Activated CD4-positive, alpha-beta T cell treated with anti-CD3 and anti-CD28 coated beads, Interleukin-2, Interleukin-4, amounts not matched to agents 100 ng/mL and 50 ng/mL, durations not matched to agents 16 hours and 8 hours (primary cell): ENCODE measurements at regions not wholly inside any gene's neighbourhood (a gene's known extent, or its start where the extent isn't known, plus 50 kb on each side); places are given as distances from the start of the nearest gene placed in this dataset.
"Not testable (repeated sequence)": the region's sequence is repeated elsewhere in the genome, so short reads cannot be mapped to it uniquely, and the experiment has no call there.

ENCODE experiments used
- DNase-seq: peaks from one replicate; pipeline ENCODE4 v3.0.0-alpha.2; 2020; ENCODE audit warnings: low spot score

DNA sequence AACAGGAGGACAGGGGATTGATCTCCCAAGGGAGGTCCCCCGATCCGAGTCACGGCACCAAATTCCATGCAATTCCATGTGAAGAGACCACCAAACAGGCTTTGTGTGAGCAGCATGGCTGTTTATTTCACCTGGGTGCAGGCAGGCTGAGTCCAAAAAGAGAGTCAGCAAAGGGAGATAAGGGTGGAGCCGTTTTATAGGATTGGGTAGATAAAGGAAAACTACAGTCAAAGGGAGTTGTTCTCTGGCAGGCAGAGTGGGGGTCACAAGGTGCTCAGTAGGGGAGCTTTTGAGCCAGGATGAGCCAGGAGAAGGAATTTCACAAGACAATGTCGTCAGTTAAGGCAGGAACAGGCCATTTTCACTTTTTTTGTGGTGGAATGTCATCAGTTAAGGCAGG, 752.7 kb downstream of the GALC start:
- not testable (repeated sequence) for DNase-seq

DNA sequence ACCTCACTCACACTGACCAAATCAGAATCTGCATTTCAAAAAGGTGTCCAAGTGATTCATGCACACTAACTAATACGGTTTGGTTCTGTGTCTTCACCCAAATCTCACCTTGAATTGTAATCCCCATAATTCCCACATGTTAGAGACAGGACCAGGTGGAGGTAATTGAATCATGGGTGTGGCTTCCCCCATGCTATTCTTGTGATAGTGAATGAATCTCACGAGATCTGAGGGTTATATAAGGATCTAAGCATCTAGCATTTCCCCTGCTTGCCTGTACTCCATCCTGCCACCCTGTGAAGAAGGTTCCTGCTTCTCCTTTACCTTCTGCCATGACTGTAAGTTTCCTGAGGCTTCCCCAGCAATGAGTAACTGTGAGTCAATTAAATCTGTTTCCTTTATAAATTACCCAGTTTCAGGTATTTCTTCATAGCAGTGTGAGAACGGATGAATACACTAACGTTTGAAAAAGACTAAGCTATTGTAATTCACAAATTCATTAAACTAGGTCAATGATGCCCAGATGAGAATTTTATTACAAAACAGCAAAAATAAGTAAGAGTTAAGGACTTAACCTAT, 759.1 kb downstream of the GALC start:
- DNase-seq, result no peak

DNA sequence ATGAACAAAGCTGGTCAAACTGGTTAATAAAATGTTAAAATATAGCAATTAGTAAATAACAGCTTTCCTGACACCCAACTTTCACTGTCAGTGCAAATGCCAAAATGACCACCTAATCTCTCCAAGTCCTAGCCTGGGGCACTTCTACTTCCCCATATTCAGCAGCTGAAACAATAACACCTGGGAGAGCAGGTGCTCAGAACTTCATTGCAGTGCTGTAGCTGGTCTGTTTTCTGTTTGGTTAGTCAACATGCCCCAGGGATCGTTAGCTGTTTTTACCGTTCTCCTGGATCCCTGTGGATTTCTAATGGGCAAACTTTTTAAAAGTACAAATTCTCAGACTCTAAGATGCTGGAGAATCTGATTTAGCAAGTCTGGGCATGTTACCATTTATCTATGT, 759.7 kb downstream of the GALC start:
- no peak for DNase-seq

DNA sequence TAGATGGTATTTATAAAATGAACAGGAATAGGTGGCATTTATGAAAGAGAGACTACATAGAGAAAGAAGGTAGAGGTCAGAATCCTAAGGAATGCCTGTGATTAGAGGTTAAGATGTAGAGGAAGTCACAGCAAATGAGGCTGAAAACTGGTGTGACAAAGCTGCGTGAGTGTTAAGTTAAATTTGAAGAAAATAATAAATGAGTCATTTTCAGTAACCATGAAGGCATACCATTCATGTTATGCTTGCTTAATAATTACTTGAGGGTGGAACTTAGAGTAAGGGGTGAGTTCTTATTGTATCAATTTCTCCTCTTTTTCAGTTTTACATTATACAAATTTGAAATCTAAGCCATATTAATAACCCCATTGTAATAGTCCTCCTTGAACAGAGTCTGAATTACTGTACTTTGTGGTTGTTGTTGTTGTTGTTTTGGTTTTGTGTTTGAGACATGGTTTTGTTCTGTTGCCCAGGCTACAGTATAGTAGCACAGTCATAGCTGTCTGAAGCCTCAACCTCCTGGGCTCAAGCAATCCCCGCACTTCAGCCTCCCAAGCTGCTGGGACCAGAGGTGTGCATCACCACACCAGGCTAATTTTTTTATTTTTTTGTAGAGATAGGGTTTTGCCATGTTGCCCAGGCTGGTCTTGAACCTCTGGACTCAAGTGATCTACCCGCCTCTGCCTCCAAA, 761.5 kb downstream of the GALC start:
- no peak for DNase-seq

DNA sequence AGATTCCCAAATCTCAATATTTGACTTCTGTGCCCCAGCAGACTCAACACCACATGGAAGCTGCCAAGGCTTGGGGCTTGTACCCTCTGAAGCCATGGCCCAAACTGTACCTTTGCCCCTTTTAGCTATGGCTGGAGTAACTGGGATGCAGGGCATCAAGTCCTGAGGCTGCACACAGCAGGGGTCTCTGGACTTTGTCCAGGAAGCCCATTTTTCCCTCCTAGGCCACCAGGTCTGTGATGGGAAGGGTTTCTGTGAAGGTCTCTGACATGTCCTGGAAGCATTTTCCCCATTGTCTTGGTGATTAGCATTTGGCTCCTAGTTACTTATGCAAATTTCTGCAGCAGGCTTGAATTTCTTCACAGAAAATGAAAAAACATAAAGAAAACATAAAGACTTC, 762.3 kb downstream of the GALC start:
- no peak for DNase-seq

DNA sequence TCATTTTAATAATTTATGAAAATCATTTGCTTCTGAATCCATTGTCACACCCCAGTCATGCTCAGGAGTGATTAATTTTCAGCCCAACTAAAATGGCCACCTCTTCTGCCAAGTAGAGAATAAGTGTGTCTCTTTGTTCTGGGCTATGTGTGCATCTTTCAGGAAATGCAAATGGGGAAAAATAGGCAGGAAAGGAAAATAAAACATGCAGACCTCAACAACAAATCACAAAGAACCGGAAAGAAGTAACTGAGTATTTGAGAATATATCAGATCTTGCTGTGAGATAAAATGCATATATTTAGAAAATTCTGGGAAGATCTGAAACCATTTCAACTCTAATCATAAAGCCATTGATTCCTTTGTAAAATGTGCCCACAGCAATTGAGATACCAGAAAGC, 763.9 kb downstream of the GALC start:
- DNase-seq, result no peak

DNA sequence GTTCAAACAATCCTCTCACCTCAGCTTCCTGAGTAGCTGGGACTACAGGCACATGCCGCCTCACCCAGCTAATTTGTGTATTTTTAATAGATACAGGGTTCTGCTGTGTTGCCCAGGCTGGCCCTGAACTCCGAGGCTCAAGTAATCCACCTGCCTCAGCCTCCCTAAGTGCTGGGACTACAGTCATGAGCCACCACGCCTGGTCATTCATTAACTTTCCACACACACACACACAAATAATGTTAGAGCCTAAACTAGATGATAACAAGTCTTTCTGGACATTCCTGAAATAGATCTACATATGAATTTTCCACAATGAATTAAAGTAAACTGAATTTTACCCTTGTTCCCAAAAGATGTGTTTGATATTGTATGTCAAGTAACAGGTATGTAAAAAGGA, 776.0 kb downstream of the GALC start:
- no peak for DNase-seq

DNA sequence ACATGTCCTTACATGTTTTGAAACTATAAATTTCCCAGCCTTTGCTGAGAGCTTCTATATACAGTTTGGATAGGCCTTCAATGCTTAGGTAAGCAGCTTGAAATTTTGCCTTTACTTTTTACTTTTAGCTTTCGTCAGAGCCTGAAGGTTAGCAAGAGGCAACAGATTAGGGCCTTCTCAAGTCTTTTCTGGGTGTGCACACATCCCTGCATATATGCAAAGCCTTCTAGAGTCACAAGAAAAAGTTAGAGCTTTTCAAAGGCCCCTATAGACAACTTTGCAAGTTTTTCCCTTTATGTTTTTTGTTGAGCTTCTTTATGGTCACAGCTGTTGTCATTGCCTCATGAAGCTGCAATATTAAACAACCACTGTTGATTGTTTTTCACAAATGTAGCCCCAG, 778.4 kb downstream of the GALC start:
- no peak for DNase-seq

DNA sequence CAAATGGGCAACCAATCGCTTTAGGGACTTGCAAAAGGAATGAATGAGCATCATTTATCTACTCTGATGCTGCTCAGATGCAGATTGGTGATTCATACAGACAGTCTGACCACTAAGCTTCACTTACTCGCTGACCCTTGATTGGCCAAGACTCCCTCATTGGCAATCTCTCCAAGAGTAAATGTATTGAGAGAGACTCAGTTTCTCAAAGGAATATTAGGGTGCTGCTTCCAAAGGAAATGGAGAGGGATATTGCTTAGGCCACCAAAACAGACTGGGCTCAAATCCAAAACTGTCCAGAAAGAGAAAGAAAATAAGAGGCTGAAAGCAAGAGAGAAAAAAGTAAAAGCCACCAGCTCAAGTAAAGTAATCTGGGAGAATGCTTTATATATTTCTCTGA, 785.2 kb downstream of the GALC start:
- no peak for DNase-seq

DNA sequence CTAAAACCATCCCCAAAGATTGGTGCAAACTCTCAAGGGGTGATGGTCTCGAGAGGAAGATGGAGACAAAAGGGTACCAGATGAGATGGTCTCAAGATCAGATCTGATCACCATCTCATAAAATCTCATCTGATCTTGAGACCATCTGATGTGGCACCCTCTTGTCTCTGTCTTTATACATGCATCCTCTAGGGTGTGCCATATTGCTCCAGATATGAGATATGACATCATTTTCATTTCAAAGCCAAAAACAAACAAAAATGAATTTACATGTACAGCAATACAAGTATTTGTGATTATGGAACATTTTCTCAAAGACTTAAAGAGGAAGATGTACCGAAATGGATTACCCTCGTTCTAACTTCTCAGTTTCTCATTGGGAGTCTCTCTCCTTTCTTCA, 787.2 kb downstream of the GALC start:
- no peak for DNase-seq

DNA sequence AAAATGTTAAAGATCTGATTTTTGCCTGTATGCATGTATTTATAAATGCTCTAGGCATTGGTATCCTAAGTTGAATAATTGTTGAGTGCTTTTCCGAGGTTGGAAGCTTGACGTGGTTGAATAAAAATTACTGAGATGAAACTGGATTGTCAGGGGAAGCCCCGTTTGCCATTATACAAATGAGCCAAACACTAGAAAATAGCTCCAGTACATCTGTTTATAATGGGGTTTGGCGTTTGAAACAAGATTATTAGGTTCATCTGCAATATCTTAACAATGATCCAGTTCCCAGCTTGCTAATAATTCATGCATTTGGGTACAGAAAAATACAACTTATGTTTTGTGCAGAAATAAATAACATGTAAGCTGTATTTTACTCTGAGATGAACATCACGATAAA, 789.6 kb downstream of the GALC start:
- no peak for DNase-seq

DNA sequence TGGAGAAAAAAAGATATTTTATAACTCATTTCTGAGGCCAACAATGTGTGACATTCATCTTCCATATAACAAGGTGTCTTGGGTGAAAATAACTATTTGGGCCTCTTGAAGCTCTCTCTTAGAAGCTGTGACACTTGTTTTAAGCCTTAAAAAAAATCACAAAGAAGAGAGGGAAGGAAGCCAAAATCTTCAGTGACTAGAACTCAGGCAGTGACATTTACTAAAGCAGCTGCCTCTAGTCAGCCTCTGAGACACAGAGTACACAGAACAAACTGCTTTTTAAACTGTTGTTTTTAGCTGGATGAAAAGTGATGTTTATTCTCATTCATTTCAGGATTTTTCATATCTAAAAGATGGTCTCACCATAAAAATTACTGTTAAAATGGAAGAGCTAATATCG, 793.6 kb downstream of the GALC start:
- no peak for DNase-seq

DNA sequence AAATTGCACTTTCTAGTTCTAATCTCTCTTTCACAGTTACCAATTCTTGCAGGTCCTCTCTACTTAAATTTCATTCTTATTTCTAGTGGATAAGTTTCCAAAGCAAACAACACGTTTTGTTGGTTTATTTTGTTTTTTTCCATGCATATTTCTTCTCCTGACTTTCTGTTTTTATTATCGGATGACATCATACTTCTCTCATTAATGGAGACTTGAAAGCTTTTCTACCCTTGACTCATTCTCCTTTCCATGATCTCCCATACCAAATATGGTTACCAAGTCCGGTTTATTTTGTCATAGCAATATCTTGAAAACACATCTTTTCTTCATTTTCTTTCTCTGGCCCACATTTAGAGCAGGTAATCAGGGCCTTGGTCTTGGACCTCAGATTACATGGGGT, 796.5 kb downstream of the GALC start:
- DNase-seq, result no peak

DNA sequence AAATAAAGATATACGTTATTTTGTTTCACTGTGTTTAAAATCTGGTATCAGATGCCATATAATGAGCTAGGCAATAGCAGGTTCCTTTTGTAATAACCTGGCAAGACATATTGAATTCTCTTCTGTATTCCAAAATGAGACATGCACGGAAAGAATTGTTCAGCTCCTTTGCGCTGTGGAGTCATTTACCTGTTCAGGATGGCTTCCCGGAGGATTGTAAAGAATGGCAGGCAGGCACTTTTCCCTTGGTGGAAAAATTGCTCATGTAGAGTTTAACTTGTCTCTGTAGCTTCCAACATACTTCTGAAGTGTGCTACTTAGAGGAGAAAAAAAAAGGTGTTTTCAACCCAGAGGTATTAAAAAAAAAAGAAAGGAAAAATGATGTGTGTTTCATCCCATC, 805.2 kb downstream of the GALC start:
- no peak for DNase-seq

DNA sequence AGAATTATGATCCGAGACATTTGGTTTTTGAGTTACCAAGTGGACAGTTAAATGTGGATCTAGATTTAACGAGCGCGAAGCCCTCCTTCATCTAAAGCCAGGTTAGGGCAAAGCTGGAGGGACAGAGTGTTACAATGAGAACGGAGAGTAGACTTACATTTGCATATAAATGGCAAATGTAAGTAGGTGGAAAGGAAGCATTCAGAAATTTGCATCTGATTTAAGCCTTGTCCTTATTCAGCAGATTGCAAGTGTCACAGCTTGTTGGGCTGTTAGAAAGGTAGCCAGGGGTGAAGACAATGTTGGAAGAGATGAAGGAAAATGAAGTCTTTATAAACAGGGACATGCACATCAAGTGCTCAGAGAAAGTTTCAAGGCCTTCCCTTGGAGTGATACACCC, 806.2 kb downstream of the GALC start:
- no peak for DNase-seq

DNA sequence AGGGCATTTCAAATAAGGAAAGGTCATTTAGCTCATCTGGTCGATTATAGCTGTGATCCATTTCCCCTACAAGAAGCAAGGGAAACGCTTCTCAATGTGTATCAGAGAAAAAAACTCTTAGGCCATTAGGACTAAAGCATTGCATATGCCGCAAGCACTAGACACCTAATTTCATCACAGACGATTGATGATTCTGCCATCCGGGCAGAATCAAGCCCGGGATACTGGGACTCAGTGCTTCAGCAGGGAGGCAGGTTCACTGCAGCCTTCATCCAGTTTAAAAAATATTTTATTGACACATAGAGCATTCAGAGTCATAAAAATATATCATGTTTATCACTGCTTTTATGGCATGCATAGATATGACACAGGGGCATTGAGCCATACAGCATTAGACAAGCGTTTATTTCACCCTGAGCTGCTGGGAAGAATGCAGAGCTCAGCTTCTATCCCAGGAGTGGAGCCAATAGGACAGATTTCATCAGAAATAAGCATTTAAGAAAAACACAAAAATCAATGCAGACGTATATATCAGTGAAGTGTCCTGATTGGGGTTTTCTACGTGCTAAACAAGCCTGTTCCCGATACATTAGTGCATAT, 806.9 kb downstream of the GALC start:
- no peak for DNase-seq

DNA sequence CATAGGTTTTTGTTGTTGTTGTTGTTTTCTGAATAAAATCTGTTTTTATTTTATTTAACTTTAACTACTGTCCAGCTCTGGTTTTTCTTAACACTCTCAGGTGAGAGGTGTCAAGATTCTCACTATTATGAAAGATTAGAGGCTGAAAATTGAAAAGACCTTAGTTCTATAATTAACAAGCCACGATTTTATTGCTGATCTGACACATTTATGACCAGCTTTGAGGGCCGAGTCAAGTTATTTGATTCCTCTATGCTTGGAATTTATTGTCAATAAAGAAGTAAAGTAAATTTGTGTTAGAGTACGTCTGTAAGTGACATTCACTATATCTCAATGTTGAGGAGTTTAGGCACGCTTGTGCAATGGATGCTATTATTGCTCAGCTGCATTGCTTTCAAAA, 808.8 kb downstream of the GALC start:
- DNase-seq, result no peak

DNA sequence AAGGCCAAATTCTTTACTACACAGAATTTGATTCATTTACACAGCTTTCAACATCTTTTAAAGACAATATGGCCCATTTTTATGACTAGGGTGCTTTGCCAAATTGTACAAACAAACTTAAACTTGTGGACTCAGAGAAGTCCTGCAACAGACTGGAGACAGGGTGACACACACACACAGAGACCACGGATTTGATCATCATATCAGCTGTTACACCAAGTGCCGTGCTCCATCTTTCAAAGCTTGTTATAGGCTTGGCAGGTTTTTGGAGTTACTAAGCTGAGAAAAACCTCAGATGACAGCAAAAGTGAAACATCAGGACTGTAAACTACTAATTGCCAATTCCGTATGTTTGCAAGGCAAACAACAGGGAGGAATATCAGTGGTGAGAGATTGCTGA, 811.7 kb downstream of the GALC start:
- no peak for DNase-seq

DNA sequence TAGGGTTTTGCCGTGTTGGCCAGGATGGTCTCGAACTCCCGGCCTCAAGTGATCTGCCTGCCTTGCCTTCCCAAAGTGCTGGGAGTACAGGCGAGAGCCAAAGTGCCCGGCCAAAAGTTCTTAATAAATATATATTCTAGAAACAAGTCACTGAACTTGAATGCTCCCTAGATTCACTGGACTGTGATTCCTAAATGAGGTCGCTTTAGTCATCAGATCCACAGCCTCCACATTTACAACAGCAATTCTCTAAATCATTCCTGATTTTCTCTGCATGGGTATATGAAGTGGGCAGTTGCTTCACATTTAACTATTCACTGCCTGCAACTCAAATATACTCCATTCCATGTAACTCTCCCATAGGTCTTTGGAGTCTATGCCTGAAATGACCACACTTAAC, 813.0 kb downstream of the GALC start:
- DNase-seq, result no peak

DNA sequence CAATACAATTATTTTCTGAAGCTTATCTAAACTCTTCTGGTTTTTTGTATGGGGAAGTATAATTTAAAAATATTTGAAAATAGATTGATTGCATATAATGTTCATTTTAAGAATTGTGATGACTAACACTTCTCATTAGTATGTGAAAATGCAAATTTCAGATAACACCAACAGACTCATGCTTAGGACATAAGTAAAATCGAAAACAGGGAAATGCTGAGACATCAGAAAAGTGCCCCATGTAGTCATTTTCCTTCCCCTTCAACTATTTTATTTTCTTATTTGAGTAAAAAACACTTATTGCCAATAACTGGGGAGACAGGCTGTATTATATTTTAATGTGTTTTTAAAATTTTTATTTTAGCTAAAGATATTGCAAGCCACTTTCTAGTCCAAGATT, 814.7 kb downstream of the GALC start:
- DNase-seq, result no peak

DNA sequence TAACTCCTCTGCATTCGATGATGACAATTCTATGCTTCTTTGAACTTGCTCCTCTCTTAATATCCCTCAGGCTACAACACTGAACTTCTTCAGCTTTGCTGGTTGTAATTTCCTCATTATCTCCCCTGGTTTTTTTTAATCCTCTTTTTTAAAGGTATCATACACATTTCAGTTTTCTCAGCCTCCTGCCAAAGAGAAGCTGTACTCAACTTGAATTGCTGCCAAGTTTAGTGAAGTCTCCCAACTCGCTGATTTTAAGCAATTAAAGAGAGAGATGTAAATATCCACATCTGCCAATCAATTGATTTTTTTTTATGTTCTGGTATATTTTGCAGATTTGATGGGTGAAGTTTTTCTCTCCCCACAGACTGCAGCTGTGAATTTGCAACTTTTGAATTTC, 817.8 kb downstream of the GALC start:
- no peak for DNase-seq

DNA sequence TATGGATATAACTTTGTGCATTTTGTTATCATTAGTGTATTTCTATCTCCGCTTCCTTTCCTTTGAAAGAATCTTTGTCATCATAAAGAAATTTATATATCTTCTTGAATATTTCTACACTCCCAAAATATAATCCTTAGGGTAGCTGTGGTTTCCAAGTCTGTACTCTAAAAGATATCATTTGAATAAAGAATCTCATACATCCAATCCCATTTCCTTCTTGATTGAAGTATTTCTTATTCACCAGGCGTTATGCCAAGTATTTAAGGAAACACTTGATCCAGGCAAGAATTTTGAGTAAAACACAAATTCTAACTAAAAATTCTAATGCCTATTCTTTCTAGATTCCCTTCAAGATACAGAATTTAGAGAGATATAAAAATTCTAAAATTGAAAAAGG, 821.8 kb downstream of the GALC start:
- no peak for DNase-seq

DNA sequence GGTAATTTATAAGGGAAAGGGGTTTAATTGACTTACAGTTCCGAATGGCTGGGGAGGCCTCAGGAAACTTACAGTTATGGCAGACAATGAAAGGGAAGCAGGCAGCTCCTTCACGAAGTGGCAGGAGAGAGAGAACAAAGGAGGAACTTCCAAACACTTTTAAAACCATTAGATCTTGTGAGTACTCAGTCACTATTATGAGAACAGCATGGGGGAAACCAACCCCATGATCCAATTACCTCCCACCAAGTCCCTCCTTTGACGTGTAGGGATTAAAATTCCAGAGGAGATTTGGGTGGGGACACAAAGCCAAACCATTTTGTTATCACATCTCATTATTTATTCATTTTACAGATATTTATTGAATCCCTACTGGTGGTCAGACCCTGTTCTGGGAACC, 822.8 kb downstream of the GALC start:
- no peak for DNase-seq

DNA sequence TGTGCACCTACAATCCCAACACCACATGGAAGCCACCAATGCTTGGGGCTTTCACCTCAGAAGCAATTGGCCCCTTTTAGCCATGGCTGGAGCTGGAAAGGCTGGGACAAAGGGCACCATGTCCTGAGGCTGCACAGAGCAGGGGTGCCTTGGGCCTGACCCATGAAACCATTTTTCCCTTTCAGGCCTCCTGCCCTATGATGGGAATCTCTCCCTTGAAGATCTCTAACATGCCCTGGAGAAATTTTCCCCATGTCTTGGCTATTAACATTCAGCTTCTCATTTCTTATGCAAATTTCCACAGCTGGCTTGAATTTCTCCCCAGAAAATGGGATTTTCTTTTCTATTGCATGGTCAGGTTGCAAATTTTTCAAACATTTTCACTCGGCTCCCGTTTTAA, 823.6 kb downstream of the GALC start:
- DNase-seq, result no peak
